ENCODE measurements at regions not wholly inside any gene's neighbourhood (a gene's known extent, or its start where the extent isn't known, plus 50 kb on each side); places are given as distances from the start of the nearest gene placed in this dataset.

- no peak for DNase-seq (ENCODE audit: low read depth in 1 of 2, low spot score in 1 of 2)
- no peak for TF ChIP-seq JUND (IDR thresholded peaks at IDR 0.05; ENCODE audit: low read depth)
- in situ Hi-C loops (cut with HindIII; ENCODE audit: low pct_unique_long_range_greater_than_20kb, low sequenced_read_pairs): no loop called here
These were observed 125.9 kb upstream of the OSMR start for GRCh38 chr5:38719916-38720315.

GRCh38 chr5:38720554-38721361 is 125.1 kb upstream of the OSMR start:
- no peak for TF ChIP-seq JUND (IDR thresholded peaks at IDR 0.05; ENCODE audit: low read depth)
- in situ Hi-C loops (cut with HindIII; ENCODE audit: low pct_unique_long_range_greater_than_20kb, low sequenced_read_pairs): no loop called here
- DNase-seq (ENCODE audit: low read depth in 1 of 2, low spot score in 1 of 2): no peak

- in situ Hi-C loops (cut with HindIII; ENCODE audit: low pct_unique_long_range_greater_than_20kb, low sequenced_read_pairs): no loop called here
- no peak for TF ChIP-seq JUND (IDR thresholded peaks at IDR 0.05; ENCODE audit: low read depth)
- DNase-seq (ENCODE audit: low read depth in 1 of 2, low spot score in 1 of 2): no peak
These were observed 122.9 kb upstream of the OSMR start for GRCh38 chr5:38722918-38723317.

GRCh38 chr5:38723426-38723825 is 122.4 kb upstream of the OSMR start:
- no peak for DNase-seq (ENCODE audit: low read depth in 1 of 2, low spot score in 1 of 2)
- in situ Hi-C loops (cut with HindIII; ENCODE audit: low pct_unique_long_range_greater_than_20kb, low sequenced_read_pairs): no loop called here
- TF ChIP-seq JUND (IDR thresholded peaks at IDR 0.05; ENCODE audit: low read depth): no peak

DNA sequence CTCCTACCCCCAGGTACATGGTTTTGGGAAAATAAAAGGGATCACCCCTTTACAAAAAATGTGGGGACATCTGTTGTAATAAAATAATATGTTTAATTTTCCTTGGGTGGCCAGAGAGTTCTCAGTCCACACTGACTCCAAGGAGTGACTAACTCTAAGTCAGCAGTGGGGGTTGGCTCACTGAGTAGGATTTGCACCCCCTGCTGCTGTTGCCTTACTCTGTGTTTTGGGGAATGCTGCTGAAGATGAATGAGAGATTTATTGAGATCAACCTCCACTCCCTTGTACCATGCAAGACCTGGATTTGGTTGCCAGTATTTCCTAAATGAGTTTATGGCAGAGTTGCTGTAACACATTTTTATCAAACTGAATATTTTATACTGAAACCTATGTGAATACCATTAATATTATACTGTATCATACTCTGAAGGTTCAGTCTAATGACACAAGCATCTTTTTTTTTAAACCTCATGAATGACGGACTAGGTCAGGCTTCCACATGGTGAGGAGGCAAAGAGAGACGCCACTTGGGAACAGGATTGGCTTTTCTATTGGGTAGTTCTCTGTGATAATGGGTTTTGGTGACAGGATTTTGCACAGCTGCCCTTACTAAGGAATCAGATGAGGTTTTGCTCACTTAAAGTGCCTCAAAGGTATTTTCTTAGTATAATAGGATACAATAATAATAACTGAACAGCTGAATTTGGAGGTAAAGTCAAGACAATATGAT is 121.3 kb upstream of the OSMR start:
- TF ChIP-seq JUND (IDR thresholded peaks at IDR 0.05; ENCODE audit: low read depth): no peak
- in situ Hi-C loops (cut with HindIII; ENCODE audit: low pct_unique_long_range_greater_than_20kb, low sequenced_read_pairs): no loop called here
- DNase-seq (ENCODE audit: low read depth in 1 of 2, low spot score in 1 of 2): no peak

DNA sequence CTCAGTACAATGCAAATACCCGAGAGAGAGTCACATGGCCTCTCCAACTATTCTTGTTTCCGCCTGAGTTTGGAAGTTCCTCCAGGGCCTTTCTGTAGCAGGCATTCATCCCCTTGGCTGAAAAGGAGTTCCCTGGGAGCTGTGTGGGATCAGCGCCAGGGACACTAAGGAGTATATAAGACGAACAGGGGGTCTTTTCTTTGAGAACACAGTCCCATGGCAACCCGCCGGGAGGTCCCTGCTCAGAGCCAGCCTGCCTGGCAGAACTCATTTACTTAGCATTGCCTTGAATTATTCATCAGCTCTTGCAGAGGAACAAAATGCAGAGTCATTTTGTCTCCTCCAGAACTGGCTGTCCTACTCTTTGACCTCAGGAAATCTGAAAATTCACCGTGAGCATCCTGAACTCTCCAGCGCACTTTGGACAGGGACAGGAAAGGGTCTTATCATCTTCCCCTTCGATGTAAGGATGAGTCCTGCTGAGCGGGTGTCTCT is 120.4 kb upstream of the OSMR start:
- no peak for DNase-seq (ENCODE audit: low read depth in 1 of 2, low spot score in 1 of 2)
- TF ChIP-seq JUND (IDR thresholded peaks at IDR 0.05; ENCODE audit: low read depth): no peak
- in situ Hi-C loops (cut with HindIII; ENCODE audit: low pct_unique_long_range_greater_than_20kb, low sequenced_read_pairs): no loop called here

GRCh38 chr5:38726279-38726678 is 119.5 kb upstream of the OSMR start:
- in situ Hi-C loops (cut with HindIII; ENCODE audit: low pct_unique_long_range_greater_than_20kb, low sequenced_read_pairs): no loop called here
- no peak for TF ChIP-seq JUND (IDR thresholded peaks at IDR 0.05; ENCODE audit: low read depth)
- no peak for DNase-seq (ENCODE audit: low read depth in 1 of 2, low spot score in 1 of 2)

GRCh38 chr5:38728029-38728428 is 117.8 kb upstream of the OSMR start:
- DNase-seq (ENCODE audit: low read depth in 1 of 2, low spot score in 1 of 2): no peak
- TF ChIP-seq JUND (IDR thresholded peaks at IDR 0.05; ENCODE audit: low read depth): no peak
- in situ Hi-C loops (cut with HindIII; ENCODE audit: low pct_unique_long_range_greater_than_20kb, low sequenced_read_pairs): no loop called here

DNA sequence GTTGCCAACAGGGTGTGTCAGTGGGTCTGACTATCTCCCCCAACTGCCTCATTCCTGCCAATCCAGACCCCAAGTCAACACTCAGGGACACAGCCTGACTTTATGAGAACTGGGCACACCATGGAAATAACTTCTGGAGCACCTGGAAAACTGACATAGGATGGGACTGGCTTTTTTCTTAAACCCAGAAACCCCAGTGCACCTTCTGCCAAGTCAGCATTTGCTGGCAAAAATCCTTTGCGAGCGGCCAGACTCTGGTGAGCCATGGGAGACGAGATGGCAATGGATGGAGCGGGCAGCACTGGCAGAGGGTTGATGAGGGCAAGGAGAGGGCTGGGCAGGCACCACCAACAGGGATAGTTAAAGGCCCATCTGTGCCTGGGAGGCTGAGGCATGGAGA is 114.4 kb upstream of the OSMR start:
- no peak for TF ChIP-seq JUND (IDR thresholded peaks at IDR 0.05; ENCODE audit: low read depth)
- in situ Hi-C loops (cut with HindIII; ENCODE audit: low pct_unique_long_range_greater_than_20kb, low sequenced_read_pairs): no loop called here
- DNase-seq (ENCODE audit: low read depth in 1 of 2, low spot score in 1 of 2): no peak

GRCh38 chr5:38734353-38734752 is 111.5 kb upstream of the OSMR start:
- in situ Hi-C loops (cut with HindIII; ENCODE audit: low pct_unique_long_range_greater_than_20kb, low sequenced_read_pairs): no loop called here
- DNase-seq (ENCODE audit: low read depth in 1 of 2, low spot score in 1 of 2): no peak
- TF ChIP-seq JUND (IDR thresholded peaks at IDR 0.05; ENCODE audit: low read depth): no peak

- in situ Hi-C loops (cut with HindIII; ENCODE audit: low pct_unique_long_range_greater_than_20kb, low sequenced_read_pairs): no loop called here
- TF ChIP-seq JUND (IDR thresholded peaks at IDR 0.05; ENCODE audit: low read depth): no peak
- no peak for DNase-seq (ENCODE audit: low read depth in 1 of 2, low spot score in 1 of 2)
These were observed 109.7 kb upstream of the OSMR start for GRCh38 chr5:38736089-38736488.

DNA sequence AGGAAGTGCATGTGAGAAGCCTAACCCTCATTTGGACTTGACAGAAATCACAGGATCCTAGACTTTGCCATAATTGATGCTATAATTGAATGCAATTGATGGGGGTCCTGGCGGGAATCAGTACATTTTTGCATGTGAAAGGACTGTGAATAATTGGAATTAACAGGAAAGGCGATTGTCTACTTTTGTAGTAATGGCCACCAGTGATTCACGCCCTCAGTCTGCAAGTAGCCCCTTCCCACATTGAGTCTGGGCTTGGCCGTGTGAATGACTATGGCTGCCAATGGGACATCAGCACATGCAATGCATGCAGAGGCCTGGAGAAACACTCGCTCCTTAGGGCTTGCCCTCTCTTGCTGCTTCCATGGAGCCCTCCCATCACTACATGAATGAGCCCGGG is 107.8 kb upstream of the OSMR start:
- in situ Hi-C loops (cut with HindIII; ENCODE audit: low pct_unique_long_range_greater_than_20kb, low sequenced_read_pairs): no loop called here
- no peak for DNase-seq (ENCODE audit: low read depth in 1 of 2, low spot score in 1 of 2)

DNA sequence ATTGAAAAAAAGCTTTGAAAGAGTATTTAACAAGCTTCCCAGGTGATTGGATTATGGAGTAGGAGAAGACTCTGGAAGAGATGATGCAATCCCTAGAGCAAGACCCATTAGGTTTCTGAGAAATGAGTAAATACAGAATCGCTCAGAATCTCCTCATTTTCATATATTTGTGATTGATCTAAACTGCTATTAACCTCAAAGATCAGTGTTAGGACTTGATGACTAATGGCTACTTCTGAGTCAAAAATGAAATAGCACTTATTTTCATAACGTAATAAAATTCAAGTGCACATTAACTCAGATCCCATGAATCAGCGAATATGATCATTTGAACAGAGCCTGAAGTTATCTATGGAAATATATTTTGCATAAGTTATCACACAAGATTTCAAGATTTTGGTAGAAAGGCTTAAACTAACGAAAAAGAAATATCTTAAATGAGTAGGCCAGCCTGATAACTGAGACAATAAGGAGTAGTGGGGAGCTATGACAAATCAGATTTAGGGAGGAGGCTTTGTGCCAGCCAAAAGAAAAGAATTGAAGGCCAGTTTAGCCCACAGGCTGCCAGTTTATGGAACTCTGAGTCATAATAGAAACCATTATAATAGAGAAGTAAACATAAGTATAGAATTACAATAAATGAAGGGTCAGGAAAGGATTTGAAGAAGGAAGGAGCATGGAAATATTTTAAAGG is 106.7 kb upstream of the OSMR start:
- TF ChIP-seq JUND (IDR thresholded peaks at IDR 0.05; ENCODE audit: low read depth): no peak
- in situ Hi-C loops (cut with HindIII; ENCODE audit: low pct_unique_long_range_greater_than_20kb, low sequenced_read_pairs): no loop called here

More for the DNA sequence above, 107.8 kb upstream of the OSMR start:
- no peak for TF ChIP-seq JUND (IDR thresholded peaks at IDR 0.05; ENCODE audit: low read depth)

More for the DNA sequence above, 106.7 kb upstream of the OSMR start:
- no peak for DNase-seq (ENCODE audit: low read depth in 1 of 2, low spot score in 1 of 2)
